Stimulated activated CD4-positive, alpha-beta T cell treated with anti-CD3 and anti-CD28 coated beads, Interleukin-1b, Interleukin-23, amount 100 ng/mL, for 48 hours (primary cell): ENCODE measurements at regions not wholly inside any gene's neighbourhood (a gene's known extent, or its start where the extent isn't known, plus 50 kb on each side); places are given as distances from the start of the nearest gene placed in this dataset.
"Not testable (repeated sequence)": the region's sequence is repeated elsewhere in the genome, so short reads cannot be mapped to it uniquely, and the experiment has no call there.

Experiments
- DNase-seq: peaks from one replicate; pipeline ENCODE4 v3.0.0-alpha.2; 2020

DNA sequence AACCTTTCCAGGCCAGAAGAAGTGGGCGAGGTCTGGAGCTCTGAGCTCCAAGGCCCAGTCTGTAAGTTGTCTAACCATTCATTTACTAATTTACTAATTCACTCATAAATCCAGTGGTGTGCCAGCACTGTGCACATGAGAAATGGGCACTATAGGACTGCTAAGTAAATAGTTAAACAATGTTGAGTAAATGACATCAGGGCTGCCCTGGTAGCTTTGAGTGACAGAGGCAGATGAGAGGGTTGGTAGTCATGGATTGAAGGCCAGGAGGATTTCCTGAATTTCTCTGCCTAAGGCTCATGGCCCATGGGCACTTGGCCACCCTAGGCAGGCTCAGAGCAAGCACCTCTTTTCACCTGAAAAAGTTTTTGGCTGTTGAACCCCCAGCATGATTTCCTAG is 216.9 kb upstream of the RXFP2 start:
- DNase-seq = no peak

DNA sequence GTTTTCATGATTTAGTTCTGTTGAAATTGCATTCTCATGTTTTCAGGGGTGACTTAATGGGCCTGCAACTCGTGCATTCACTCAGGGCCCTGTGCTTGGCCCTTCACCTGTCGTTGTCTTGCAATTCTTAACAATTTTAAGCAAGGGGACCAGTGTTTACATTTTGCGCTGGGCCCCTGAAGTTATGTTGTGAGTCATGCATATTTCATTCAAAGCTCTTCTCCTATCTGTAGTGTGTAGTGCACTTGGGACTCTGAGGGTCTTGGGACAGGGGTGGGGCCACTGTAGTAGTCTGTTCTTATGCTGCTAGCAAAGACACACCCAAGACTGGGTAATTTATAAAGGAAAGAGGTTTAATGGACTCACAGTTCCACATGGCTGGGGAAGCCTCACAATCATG is 211.2 kb upstream of the RXFP2 start:
- DNase-seq = no peak

DNA sequence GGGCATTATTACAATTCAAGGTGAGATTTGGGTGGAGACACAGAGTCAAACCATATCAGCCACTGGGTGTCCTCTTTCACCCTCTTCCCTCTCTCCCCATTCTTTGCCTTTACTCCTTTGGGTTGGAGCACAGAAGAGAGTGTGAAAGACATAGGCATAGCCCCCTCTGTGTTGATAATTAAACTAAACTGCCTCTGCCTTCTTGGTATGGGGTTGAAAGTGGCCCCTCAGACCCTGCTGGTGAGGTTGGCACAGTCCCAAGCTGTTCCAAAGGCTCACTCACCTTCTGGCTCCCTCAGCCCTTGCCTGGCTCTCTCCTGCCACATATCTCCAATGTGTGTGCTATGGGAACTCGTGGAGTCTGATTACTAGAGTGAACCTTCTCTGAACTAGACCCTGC is 210.6 kb upstream of the RXFP2 start:
- no peak for DNase-seq

DNA sequence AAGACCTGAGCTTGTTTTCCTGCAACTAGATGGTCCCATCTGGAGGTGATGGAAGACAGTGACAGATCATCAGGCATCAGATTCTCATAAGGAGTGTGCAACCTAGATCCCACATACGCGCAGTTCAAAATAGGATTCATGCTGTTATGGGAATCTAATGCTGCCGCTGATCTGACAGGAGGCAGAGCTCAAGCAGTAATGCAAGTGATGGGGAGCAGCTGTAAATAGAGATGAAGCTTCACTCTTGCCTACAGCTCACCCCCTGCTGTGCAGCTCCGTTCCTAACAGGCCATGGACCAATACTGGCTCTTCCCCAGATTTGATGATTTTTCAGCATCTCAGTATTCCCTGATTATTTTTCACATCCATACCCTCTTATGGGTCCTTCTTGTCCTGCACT is 208.4 kb upstream of the RXFP2 start:
- no peak for DNase-seq

DNA sequence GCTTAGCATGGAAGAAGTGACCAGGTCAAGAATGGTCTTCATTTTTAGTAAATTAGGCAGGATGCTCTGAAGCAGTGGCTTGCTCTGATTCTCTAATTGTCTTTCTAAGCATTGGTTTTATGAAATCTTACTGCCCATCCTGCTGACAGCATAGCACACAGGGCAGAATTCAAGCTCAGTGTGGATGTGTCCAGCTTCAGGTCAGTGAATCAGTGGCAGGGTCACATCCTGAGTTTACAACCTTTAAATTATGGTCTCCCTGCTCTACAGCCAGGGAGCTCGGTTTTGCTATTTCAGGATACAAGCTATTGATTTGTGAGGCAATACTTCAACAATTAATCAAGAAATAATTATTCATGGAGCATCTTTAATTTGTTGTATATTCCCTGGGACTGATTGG is 202.3 kb upstream of the RXFP2 start:
- no peak for DNase-seq

DNA sequence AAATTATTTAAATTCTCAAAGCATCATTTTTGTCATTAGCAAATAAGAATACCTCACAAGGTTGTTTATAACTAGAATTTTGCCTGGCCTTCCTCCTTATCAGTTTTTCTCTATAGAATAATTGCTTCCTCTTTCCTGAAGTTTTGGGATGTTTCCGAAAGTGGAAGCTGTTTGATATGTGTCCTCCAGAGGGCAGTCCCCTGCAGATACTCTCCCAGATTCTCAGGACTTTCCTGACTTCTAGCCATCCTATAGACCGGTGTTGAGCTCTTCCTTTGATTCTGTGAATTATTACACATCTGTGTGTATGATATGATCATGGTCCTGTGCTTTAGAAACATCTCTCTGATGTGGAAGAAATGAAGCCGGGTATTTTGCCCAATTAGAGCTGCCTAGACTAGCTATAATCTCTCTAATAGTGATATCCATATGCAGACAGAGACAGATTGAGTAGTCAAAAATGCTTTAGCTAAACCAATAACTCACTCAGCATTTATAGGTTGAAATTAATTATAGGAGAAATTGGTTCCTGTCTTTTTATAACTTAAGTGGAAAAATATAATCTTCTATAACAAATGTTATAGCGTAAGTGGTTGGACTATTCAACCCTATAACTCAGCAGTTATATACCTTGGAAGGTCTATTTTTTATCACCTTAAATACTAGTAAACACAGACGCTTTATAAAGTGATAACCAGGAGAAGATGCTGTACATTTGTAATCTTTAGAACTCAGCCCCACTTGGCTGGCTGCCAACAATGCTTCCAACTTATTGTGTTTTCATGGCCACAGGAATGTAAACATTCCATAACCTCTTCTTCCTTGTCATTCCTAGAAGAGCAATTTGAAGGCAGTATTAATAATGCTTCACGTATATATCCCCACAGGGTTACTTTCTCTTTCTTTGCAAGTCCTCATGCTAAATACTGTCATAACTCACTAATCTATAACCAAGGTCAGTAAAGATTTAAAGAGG is 201.0 kb upstream of the RXFP2 start:
- no peak for DNase-seq

DNA sequence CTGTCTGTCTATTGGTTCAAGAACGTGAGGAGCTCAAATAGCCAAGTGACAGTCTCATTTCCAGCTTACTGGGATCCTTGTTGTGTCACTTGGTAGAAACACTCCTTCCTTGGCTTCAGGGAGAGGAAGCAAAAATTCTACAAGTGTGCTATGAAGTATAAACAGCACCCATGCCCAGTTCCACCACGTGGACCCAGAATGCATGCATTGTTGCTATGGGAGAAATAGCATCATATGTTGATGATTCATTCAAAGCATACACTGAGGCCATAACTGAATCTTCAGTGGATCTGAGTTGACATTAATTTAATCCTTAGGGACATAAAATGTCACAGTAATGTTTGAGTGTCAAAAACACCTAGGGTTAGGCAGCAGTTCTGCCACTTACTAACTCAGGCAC is 199.0 kb upstream of the RXFP2 start:
- no peak for DNase-seq

DNA sequence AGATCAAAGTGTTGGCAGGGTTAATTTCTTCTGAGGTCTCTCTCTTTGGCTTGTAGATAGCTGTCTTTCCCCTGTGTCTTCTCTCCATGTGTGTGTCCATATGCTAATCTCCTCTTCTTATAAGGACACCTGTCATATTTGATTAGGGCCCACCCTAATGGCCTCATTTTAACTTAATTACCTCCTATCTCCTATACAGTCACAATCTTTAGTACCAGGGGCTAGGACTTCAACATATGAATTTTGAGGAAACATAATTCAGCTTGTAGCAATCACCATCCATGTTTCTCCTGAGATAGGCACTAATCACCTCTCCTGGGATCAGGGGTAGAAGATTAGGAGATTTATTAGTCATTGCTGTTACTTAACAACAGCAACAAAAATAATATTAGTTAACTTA is 196.1 kb upstream of the RXFP2 start:
- DNase-seq = no peak

DNA sequence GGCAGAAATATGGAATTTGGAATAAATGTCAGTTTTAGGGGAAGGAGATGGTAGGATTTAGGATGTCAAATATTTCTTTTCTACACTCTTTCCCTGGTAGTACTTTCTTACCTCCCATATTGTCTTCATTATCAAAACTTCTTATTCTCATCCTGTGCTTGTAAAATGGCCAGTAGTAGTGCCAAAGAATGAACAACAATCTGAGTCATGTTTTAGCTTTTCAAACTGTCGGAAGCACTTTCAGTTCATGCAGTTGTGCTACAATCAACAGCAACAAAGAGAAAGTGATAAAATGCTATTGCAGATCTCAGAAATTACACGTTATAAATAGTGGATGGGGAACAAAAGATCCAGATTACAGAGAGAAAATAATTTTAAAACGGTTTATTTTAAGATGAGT is 193.7 kb upstream of the RXFP2 start:
- DNase-seq = no peak

DNA sequence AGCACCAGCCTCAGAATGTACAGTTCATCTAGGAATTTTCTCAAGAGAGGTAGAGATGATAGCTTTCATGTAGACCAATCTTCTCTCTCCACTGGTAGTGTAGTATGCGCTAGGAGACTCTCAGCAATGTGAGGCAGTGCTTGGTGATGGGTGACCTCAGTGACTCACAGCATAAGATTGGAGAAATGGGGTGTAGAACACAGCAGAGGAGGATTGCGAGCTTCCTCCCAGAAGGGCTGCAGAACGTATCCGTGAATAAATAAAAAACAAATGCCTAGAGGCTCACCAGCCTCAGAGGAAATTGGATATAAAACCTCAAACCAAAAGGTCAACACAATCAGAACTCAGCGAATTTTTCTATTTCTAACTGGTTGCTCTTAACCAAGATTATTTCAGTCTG is 182.9 kb upstream of the RXFP2 start:
- no peak for DNase-seq

DNA sequence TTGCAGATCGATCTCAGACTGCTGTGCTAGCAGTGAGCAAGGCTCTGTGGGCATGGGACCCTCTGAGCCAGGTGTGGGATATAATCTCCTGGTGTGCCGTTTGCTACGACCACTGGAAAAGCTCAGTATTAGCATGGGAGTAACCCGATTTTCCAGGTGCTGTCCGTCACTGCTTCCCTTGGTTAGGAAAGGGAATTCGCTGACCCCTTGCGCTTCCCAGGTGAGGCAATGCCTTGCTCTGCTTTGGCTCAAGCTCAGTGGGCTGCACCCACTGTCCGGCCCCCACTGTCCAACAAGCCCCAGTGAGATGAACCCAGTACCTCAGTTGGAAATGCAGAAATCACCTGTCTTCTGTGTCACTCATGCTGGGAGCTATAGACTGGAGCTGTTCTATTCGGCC is 155.1 kb upstream of the RXFP2 start:
- not testable (repeated sequence) for DNase-seq

DNA sequence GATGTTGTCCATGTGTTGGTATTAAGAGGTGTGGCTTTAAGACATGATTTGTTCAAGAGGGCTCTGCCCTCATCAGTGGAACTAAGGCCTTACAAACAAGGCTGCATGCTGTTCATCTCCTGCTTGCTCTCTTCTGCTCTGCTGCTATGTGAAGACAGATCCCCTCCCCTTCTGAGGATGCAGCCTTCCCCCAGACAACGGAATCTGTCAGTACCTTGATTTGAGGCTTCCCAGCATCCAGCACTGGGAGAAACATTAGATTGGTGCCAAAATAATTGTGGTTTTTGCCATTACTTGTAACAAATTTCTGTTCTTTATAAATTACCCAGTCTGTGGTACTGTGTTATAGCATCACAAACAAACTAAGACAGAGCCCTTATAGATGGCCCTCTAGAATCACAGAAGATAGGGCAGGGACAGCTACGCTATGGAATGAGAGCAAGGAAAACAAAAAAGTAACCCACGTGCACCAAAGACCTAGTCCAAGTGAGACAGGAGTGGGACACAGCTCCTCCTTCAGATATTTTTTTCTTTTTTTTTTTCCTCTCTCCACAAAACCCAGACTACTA is 151.5 kb upstream of the RXFP2 start:
- no peak for DNase-seq

DNA sequence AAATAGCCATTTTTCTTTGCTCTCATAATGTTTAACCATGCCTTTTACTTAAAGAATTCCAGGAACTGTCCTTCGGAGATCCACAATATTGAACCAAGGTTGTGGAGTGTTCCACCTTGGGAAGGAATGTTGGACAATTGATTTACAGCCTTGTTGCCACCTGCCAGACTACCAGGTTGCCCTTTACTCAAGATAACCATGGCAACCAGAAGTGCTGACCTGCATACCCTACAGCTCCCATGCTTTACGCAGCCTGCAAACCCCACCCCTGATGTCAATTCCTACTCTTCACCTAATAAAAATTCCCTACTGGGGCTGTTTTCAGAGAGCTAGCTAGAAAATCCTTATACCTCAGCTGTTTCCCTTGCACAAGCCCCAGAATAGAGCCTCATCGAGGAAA is 151.0 kb upstream of the RXFP2 start:
- no peak for DNase-seq

DNA sequence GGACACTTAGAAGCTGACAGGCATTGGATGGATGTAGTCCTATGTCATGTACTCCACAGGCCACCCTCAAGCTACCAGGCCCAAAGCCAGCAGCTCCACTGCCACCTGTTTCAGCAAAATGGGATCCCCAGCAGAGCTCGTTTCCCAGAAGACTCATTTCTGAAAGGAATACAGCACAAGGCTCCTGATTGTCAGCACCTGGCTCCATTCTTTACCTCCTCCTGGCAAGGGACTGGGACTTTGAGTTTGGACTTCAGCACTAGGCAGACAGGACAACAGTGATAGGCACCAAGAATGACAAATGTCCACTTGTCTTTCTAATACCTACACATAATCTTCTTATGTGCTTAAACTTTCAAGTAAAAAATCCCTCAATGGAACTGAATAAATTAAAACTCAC is 150.4 kb upstream of the RXFP2 start:
- DNase-seq = no peak

DNA sequence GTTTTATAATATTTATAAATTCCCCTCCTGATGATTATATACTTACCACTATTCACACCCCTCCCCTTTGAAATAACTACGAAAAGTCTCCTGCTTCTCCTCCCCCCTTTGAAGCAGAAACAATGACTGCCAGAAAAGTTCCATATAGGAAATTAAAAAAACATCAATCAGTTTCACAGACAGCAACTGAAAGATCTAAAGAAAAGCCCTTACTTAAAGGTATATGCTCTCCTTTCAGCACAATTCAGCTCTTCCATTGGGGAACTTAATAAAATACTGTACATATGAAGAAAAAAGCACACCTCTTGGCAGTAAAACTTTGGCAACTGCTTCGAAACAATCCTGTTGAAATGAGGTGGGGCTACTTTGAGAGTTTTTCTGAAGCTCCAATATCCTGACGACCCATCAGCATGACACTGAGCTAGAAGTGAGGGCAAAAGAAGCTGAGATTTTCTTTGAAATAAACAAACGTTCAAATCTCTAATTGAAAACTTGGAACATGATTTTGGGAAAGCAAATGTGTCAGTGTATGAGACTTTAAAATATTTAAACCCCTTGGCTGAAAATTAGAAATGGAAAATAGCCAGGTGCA is 147.6 kb upstream of the RXFP2 start:
- DNase-seq = no peak

DNA sequence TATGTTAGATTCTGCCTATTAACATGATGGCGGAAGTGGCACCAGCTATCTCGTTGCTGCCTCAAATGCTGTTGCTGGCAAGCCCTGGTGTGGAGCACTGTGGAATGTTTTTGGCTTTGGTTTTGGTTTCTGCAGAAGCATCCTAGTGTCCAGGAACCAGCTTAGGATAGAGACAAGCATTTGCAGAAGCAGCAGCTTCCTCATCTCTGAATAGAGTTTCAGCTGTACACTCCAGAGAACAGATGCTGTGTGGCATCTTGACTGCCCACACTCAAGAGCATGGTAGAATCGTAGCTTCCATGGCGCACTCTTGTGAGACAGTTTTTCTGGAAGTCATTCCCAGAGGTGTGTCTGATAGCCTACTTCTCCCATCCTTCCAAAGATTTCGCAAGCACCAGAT is 145.3 kb upstream of the RXFP2 start:
- no peak for DNase-seq

DNA sequence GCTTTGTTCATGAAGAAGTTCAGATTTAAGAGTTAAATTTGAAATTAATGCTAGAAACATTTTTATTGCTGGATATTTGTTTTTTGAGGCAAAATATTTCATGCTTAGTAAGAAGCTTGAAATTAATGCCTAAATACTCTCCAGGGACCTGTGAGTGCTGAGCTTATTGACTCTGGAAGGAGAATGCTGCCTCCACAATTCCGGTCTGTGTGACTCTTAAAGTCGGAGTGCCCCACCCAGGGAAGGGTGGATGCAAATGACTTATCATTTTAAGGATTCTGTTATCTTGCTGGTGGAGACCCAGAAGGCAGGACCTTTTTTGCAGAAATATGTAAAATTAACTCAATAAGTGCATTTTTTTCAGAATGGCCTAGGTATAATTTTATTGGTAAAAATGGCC is 143.8 kb upstream of the RXFP2 start:
- DNase-seq = no peak

DNA sequence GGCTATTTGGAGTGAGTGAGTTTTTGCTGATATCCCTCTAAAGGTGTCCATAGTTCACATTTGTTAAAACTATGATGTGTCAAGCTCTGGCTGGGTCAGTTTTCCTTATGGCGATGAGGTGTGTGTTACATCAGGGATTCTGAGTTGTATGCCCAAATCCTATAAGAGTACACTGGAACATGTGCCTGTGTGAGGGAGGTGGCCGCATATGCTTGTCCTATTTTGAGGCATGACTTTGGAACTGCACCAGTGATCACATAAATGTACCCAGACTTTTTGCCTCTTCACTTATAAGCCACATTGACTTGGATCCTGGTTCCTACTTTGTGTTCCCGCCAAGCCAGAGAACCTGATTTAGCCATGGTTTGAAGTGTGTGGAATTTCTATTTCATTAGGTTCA is 140.3 kb upstream of the RXFP2 start:
- DNase-seq = no peak

DNA sequence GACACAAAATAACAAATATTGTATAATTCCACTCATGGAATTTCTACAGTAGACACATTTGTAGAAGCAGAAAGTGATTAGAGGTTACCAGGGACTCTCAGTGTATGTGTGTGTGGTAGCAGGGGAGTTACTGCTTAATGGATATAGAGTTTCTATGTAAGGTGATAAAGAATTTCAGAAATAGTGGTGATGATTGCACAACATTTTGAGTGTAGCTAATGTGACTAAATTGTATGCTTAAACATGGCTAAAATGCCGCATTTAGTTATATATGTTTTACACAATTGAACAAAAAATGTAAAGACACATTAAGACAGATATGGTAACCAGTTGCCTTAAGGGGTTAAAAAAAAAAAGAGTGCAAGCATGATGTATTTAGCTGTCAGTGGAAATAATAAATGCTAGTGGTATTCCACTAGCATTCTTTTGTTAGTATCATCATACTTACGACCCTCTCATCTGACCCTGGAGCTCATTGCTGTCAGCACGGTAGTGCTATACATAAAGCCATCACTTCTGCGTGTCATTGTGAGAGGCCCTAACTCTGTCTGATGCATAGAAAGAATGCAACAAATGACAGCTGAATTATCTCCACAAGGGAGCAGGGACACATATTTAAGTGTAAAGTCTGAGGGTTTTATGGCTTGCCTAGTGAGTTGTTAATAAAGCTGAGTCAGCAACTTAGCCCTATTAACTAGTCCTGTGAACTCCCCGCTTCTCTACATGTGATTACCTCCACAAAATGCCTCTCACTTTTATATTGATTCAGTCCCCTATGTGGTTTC is 134.1 kb upstream of the RXFP2 start:
- no peak for DNase-seq

DNA sequence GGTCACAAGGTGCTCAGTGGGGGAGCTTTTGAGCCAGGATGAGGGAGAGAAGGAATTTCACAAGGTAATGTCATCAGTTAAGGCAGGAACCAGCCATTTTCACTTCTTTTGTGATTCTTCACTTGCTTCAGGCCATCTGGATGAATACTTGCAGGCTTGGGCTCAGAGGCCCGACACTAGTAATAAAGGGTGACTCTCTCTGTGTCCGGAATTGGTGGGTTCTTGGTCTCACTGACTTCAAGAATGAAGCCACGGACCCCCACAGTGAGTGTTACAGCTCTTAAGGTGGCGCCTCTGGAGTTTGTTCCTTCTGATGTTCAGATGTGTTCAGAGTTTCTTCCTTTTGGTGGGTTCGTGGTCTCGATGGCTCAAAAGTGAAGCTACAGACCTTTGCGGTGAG is 131.8 kb upstream of the RXFP2 start:
- not testable (repeated sequence) for DNase-seq

DNA sequence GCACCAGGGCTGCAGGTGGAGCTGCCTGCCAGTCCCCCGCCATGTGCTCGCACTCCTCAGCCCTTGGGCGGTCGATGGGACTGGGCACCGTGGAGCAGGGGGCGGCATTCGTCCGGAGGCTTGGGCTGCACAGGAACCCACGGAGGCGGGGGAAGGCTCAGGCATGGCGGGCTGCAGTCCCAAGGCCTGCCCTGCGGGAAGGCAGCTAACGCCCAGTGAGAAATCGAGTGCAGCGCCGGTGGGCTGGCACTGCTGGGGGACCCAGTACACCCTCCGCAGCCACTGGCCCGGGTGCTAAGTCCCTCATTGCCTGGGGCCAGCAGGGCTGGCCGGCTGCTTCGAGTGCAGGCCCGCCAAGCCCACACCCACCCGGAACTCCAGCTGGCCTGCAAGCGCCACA is 130.5 kb upstream of the RXFP2 start:
- not testable (repeated sequence) for DNase-seq

DNA sequence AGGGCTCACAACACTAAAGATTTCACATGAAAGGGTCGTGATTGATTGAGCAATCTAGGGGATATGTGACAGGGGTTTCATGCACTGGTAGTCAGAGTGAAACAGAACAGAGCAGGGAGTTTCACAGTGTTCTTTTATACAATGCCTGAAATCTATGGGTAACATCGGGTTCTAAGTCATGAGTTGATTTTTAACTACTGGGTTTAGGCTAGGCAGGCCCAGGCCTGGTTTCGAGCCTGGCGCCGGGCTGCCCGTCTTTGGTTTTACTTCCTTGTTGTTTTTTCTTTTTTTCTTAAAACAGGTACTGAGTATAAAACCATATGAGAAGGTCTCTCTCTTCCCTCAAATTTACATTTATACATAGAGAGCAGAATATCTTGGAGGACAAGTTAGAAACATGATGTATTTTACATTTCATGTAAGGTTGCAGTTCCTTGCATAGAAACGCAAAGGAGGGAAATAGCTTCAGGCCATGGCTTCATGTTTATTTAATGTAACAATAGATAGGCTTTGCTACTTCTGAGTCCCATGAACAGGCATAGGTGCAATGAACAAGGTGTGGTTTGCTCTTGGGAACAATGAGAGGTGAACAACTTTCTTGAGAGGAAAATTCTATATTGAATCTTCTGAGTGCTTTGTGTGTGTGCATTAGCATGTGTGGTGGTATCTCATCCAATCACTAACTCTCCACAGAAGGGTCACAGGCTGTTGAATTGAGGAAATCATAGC is 128.9 kb upstream of the RXFP2 start:
- DNase-seq = no peak

DNA sequence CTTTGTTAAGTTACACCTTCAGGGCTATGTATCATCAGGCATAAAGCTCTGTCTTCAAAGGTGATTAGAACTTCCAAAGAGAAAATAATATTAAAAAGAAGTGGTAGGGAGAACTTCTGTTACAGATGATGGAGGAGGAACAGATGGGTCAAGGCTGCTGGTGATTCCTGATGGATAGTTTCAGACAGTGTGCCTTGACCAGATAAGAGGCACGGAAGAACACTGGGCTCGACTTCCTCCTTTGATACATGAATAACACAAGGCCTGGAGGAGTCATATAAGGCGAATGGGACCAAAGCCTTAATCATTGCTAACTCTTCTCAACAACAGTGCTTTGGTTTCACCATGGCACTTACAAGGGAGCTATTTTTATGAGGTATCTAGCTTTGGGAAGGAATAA is 128.1 kb upstream of the RXFP2 start:
- DNase-seq = no peak
